OCI-M2 (cell line): ENCODE measurements at regions not wholly inside any gene's neighbourhood (a gene's known extent, or its start where the extent isn't known, plus 50 kb on each side); places are given as distances from the start of the nearest gene placed in this dataset.

Experiments
- DNase-seq: peaks from one replicate; lab custom pipeline; 2025; ENCODE audit not compliant: unreplicated experiment; lab: John Stamatoyannopoulos, UW

- DNase-seq, result no peak
These were observed 780.2 kb upstream of the SEL1L start for GRCh38 chr14:82313889-82314288.

- DNase-seq, result no peak
These were observed 794.8 kb upstream of the SEL1L start for GRCh38 chr14:82328442-82328841.

GRCh38 chr14:82341261-82341810, 807.7 kb upstream of the SEL1L start:
- DNase-seq, result no peak

GRCh38 chr14:82342596-82342995, 808.9 kb upstream of the SEL1L start:
- no peak for DNase-seq

- DNase-seq, result no peak
These were observed 811.5 kb upstream of the SEL1L start for GRCh38 chr14:82345184-82345583.

GRCh38 chr14:82354126-82354525, 820.5 kb upstream of the SEL1L start:
- DNase-seq, result no peak

GRCh38 chr14:82359201-82359600, 825.5 kb upstream of the SEL1L start:
- DNase-seq, result no peak

- no peak for DNase-seq
These were observed 828.8 kb upstream of the SEL1L start for GRCh38 chr14:82362452-82362851.

GRCh38 chr14:82365471-82365870, 831.8 kb upstream of the SEL1L start:
- no peak for DNase-seq

GRCh38 chr14:82366803-82367202, 833.1 kb upstream of the SEL1L start:
- DNase-seq, result no peak

GRCh38 chr14:82379291-82379690, 845.6 kb upstream of the SEL1L start:
- DNase-seq, result no peak

GRCh38 chr14:82385048-82385447, 851.4 kb upstream of the SEL1L start:
- DNase-seq, result no peak

GRCh38 chr14:82387699-82388098, 854.0 kb upstream of the SEL1L start:
- no peak for DNase-seq

GRCh38 chr14:82388488-82388887, 854.8 kb upstream of the SEL1L start:
- no peak for DNase-seq

- DNase-seq, result no peak
These were observed 856.9 kb upstream of the SEL1L start for GRCh38 chr14:82390586-82390985.

- no peak for DNase-seq
These were observed 861.3 kb upstream of the SEL1L start for GRCh38 chr14:82394916-82395315.

- DNase-seq, result no peak
These were observed 864.6 kb upstream of the SEL1L start for GRCh38 chr14:82398256-82398655.

- no peak for DNase-seq
These were observed 870.3 kb upstream of the SEL1L start for GRCh38 chr14:82403987-82404386.

GRCh38 chr14:82410064-82410463, 876.4 kb upstream of the SEL1L start:
- DNase-seq, result no peak

GRCh38 chr14:82411298-82411697, 877.6 kb upstream of the SEL1L start:
- no peak for DNase-seq

GRCh38 chr14:82412545-82412944, 878.9 kb upstream of the SEL1L start:
- no peak for DNase-seq

- DNase-seq, result no peak
These were observed 881.3 kb upstream of the SEL1L start for GRCh38 chr14:82414853-82415539.

GRCh38 chr14:82419933-82420332, 886.3 kb upstream of the SEL1L start:
- DNase-seq, result no peak
